Common myeloid progenitor, CD34-positive (primary cell): ENCODE measurements at regions not wholly inside any gene's neighbourhood (a gene's known extent, or its start where the extent isn't known, plus 50 kb on each side); places are given as distances from the start of the nearest gene placed in this dataset.
A peak's percentile ranks its signal among the peaks of the same experiment; 100 is the strongest.

Experiments used
- CTCF ChIA-PET: fragments of 350-600 bp; sonication (Branson Sonifier 250); formaldehyde crosslinking; loops from one replicate; lab custom pipeline; 2021; ENCODE audit warnings: antibody characterized with exemption; lab: Charles Lee
- POLR2A ChIA-PET: fragments of 350-600 bp; sonication (Branson Sonifier 250); formaldehyde crosslinking; loops from one replicate; lab custom pipeline; 2021; ENCODE audit warnings: antibody characterized with exemption; lab: Charles Lee
- DNase-seq, 3 donors: peaks; one replicate each; pipeline versions ENCODE4 v3.0.0 to v3.0.0-alpha.2; 2013
- H3K27ac ChIP-seq, 2 experiments: 1 replicate in 1 of 2; 2 replicates in 1 of 2; pipeline ENCODE4 v1.7.0; 2013; ENCODE audit warnings: inconsistent platforms in 2 of 2, low read length in 2 of 2, mild to moderate bottlenecking in 2 of 2, low read depth in 1 of 2, moderate library complexity in 1 of 2; ENCODE audit not compliant: severe bottlenecking in 2 of 2, insufficient read depth in 1 of 2, poor library complexity in 1 of 2
- H3K27me3 ChIP-seq, 5 experiments: replicated peaks in 2 of 5; 1 replicate in 3 of 5; 2 replicates in 2 of 5; pipeline versions ENCODE4 v1.6.1 to v1.7.0; 2013; ENCODE audit warnings: low read length in 4 of 5, mild to moderate bottlenecking in 2 of 5, moderate library complexity in 2 of 5, inconsistent platforms in 1 of 5; ENCODE audit not compliant: insufficient read depth in 5 of 5, control insufficient read depth in 4 of 5
- H3K36me3 ChIP-seq, 4 experiments: 1 replicate in 2 of 4; 2 replicates in 2 of 4; pipeline versions ENCODE4 v1.6.1 to v1.7.0; 2013; ENCODE audit warnings: low read length in 3 of 4, control low read depth in 1 of 4, mild to moderate bottlenecking in 1 of 4; ENCODE audit not compliant: control insufficient read depth in 4 of 4, insufficient read depth in 4 of 4
- H3K4me1 ChIP-seq, 4 experiments: 1 replicate in 3 of 4; 2 replicates in 1 of 4; pipeline versions ENCODE4 v1.6.1 to v1.7.1; 2013; ENCODE audit warnings: low read length in 3 of 4, mild to moderate bottlenecking in 3 of 4, control low read depth in 1 of 4, inconsistent platforms in 1 of 4, moderate library complexity in 1 of 4; ENCODE audit not compliant: control insufficient read depth in 4 of 4, insufficient read depth in 4 of 4; ENCODE audit errors: control extremely low read depth in 1 of 4
- H3K4me3 ChIP-seq, 7 experiments: 1 replicate in 4 of 7; 2 replicates in 3 of 7; pipeline versions ENCODE4 v1.5.1 to v1.7.0; 2013; ENCODE audit warnings: mild to moderate bottlenecking in 7 of 7, low read length in 6 of 7, moderate library complexity in 6 of 7, inconsistent platforms in 2 of 7, low read depth in 2 of 7, control low read depth in 1 of 7; ENCODE audit not compliant: insufficient read depth in 4 of 7, control insufficient read depth in 1 of 7; ENCODE audit errors: extremely low read depth in 1 of 7
- H3K9me3 ChIP-seq, 5 experiments: 1 replicate in 4 of 5; 2 replicates in 1 of 5; pipeline versions ENCODE4 v1.6.1 to v1.7.1; 2013; ENCODE audit warnings: low read length in 4 of 5, mild to moderate bottlenecking in 2 of 5, inconsistent platforms in 1 of 5, low read depth in 1 of 5, moderate library complexity in 1 of 5; ENCODE audit not compliant: control insufficient read depth in 4 of 5, insufficient read depth in 2 of 5; ENCODE audit errors: control extremely low read depth in 1 of 5
- WGBS: methylation state at CpG from one replicate; pipeline ENCODE4 v1.1.5; 2013; ENCODE audit not compliant: insufficient coverage; 5-methylcytosine and 5-hydroxymethylcytosine counted together

DNA sequence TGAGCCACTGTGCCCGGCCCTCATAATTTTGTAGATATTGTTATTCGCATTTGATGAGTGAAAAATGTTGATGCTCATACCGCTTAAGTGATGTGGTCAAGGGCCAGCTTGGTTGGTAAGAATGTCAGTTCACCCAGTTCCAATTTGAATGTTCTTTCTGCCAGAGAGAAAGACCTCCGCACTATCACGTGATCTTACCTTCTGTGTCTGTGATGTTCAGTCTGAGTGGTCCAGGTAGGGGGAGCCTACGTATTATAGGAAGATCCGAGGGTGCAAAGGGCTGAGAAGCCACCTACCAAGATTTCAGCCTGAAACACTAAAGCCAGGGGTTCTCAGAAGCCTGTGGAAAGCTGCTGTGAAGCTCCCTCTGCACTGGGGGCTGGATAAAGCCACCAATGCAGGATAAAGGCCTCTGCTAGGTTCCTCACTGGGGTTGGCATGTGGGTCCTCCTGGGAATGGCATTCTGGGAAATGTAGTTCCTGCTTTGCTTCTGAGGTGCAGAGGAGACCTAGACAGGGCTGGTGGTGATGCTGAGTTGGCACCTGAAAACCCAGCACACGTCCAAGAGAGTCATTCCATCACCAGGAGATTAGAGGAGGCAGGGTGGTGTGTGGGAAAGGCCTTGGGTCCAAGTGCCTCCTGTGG lies 64.7 kb upstream of the AOAH start:
- Histone ChIP-seq H3K4me1 (peaks cover 2 to 25% (median 20%) of the 10 kb centered on the region in 4 experiments), H3K36me3 (no peaks in the 10 kb centered on the region), H3K4me3 (no peak overlapping the region), H3K27me3 (no peaks in the 10 kb centered on the region), H3K27ac (no peak overlapping the region), H3K9me3 (no peaks in the 10 kb centered on the region)
- DNase-seq, result no peak
- WGBS, result 97% methylated on average over 7 of the region's 8 CpGs
- POLR2A ChIA-PET, result no interaction called here
- CTCF ChIA-PET, result interaction anchor here (1.0 kb wide), 1 partner anchor 11 kb away, joined by 4 read pairs; no protein-coding TSS in a partner anchor

- Histone ChIP-seq H3K9me3 (no peaks in the 10 kb centered on the region), H3K27ac (no peak overlapping the region), H3K36me3 (no peaks in the 10 kb centered on the region), H3K4me3 (no peak overlapping the region), H3K27me3 (no peaks in the 10 kb centered on the region), H3K4me1 (peaks cover 2 to 25% (median 20%) of the 10 kb centered on the region in 4 experiments)
- WGBS, result no CpG with 5 or more reads among the region's 1 CpG
- ChIA-PET POLR2A (no interaction called here), CTCF (interaction anchor here (1.0 to 1.4 kb wide), 3 partner anchors 10 to 48 kb away, joined by 3 to 4 read pairs (median 4); no protein-coding TSS in a partner anchor)
- DNase-seq, result peak; percentile 28 to 88 (median 78)
These were observed 63.7 kb upstream of the AOAH start for GRCh38 chr7:36787933-36788378.

DNA sequence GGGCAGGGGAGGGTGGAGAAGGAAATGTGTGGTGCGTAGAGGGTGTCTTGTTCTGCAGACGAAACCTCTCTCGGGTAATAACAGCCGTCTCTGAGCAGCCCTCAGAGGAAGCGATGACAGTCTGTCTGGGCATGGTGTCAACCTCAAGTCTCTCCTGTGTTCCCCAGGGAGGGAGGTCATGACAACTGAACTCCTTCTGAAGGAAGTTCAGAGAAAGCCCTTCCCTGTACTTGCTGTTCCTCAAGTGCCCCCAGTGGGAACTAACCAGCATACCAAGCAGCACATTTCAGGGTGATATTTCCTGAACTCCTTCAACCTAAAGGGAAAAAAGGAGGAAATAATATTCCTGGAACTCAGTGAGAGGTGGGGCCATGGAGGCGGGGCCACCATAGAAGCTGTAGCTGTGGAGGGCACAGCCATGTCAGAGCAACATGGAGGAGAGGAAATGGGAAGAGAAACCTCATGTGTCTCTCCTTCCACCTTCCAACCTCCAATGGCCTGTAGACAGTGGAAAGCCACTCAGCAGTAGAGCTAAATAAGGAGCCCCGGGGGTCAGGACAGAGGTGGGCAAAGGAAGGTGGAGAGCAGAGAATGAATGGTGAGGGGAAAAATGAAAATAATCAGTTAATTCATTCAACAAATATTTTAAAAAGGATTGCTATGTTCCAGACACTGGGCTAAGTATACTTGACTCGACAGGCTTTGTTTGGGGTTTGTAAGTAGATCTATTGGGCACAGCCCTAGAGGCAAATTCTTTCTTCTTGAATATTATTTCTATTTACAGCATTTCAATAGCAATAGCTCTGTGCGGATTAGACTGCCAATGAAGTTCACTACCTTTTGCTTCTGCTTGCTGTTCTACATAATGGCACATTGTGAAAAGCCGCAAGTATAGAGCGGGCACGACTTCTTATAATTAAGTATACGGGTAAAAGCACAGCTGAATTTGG lies 61.0 kb upstream of the AOAH start:
- DNase-seq, result peak; percentile 73 to 92 (median 90)
- Histone ChIP-seq H3K9me3 (no peaks in the 10 kb centered on the region), H3K4me1 (peaks cover 2 to 25% (median 20%) of the 10 kb centered on the region in 4 experiments), H3K27me3 (no peaks in the 10 kb centered on the region), H3K27ac (no peak overlapping the region), H3K4me3 (peak overlapping the region in 1 of 7 experiments; percentile 24), H3K36me3 (no peaks in the 10 kb centered on the region)
- ChIA-PET POLR2A (interaction anchor here (0.5 to 1.3 kb wide), 2 partner anchors 10 to 18 kb away, joined by 3 to 4 read pairs; no protein-coding TSS in a partner anchor), CTCF (interaction anchor here (0.6 to 1.5 kb wide), 3 partner anchors 8 to 161 kb away, joined by 3 read pairs; no protein-coding TSS in a partner anchor)
- 50% methylated on average over 10 of the region's 13 CpGs for WGBS

DNA sequence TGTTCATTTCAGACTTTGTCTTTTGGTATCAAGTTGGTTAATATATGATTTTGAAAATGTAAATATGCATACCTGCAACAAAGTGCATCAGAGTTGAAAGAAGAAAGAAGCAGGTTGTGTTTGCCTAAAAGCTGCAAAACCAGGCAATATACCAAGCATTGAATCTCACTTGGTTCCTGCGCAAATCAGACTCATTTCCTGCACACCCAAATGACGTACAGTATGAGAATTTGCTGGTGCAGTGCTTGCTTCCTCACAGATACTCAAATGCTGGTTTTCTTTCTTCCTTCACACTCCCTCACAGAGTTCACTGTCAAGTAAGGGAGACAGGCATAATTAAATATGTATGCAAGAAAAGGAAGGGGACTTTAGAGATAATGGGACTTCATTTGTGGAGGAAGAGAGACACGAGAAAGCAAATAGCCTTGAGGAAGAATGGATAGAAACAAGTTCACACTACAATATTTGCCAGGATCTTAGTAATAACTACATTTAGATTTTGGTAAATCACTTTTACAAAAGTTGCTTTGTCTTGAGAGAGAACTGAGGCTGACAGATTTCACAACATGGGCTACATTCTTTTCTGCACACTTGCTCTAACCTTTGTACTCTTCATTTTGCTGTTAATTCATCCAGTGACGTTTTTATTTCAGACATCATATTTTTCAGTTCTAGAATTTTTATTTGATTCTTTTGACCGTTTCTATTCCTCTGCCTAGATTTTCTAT lies 56.9 kb upstream of the AOAH start:
- WGBS, result 92% methylated on average over 4 of the region's 5 CpGs
- Histone ChIP-seq H3K36me3 (no peaks in the 10 kb centered on the region), H3K27me3 (no peaks in the 10 kb centered on the region), H3K27ac (no peak overlapping the region), H3K4me1 (peaks cover 16 to 34% (median 32%) of the 10 kb centered on the region in 4 experiments), H3K9me3 (no peaks in the 10 kb centered on the region), H3K4me3 (no peak overlapping the region)
- no peak for DNase-seq
- ChIA-PET CTCF (no interaction called here), POLR2A (no interaction called here)

DNA sequence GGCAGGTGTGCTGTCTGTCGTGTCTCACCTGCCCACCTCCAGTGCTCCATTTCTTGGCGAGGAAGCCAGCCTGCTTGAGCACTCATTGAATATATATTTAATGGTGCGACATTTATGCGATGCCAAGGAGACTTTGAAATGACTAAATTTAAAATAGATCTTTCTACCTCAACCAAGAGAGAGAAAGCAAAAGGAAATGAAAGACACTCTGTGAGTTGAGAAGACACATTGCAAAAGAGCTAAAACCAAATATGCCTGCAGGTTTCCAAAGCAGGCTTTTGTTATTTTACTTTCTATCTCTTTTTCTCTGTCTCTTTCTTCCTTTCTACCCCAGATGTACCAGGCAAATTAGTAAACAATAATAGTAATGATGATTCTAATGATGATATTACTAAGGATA lies 53.6 kb upstream of the AOAH start:
- POLR2A ChIA-PET, result no interaction called here
- CTCF ChIA-PET, result interaction anchor here (1.0 to 1.3 kb wide), 3 partner anchors 8 to 11 kb away, joined by 3 to 4 read pairs (median 3); no protein-coding TSS in a partner anchor
- Histone ChIP-seq H3K4me3 (no peak overlapping the region), H3K27ac (no peak overlapping the region), H3K36me3 (no peaks in the 10 kb centered on the region), H3K27me3 (no peaks in the 10 kb centered on the region), H3K9me3 (no peaks in the 10 kb centered on the region), H3K4me1 (peaks cover 15 to 34% (median 27%) of the 10 kb centered on the region in 4 experiments)
- WGBS, result 100% methylated on average over 1 of the region's 4 CpGs
- DNase-seq, result no peak

- peak; percentile 56 to 81 (median 70) for DNase-seq
- peak overlapping the region in 1 of 7 experiments; percentile 40 for H3K4me3 ChIP-seq
- ChIA-PET CTCF (interaction anchor here (1.0 to 2.1 kb wide), 5 partner anchors 9 to 18 kb away, joined by 3 to 6 read pairs (median 4); no protein-coding TSS in a partner anchor), POLR2A (interaction anchor here (0.5 kb wide), 2 partner anchors 57 to 77 kb away, joined by 3 to 4 read pairs; no protein-coding TSS in a partner anchor)
- H3K4me1 ChIP-seq, result peaks cover 15 to 34% (median 27%) of the 10 kb centered on the region in 4 experiments
- no peaks in the 10 kb centered on the region for H3K36me3 ChIP-seq
- WGBS, result 13% methylated on average over 5 of the region's 7 CpGs
- H3K27me3 ChIP-seq, result no peaks in the 10 kb centered on the region
- no peak overlapping the region for H3K27ac ChIP-seq
- H3K9me3 ChIP-seq, result no peaks in the 10 kb centered on the region
These were observed 52.8 kb upstream of the AOAH start for GRCh38 chr7:36777062-36777461.
